H9 (cell line): ENCODE measurements at regions not wholly inside any gene's neighbourhood (a gene's known extent, or its start where the extent isn't known, plus 50 kb on each side); places are given as distances from the start of the nearest gene placed in this dataset.

ENCODE experiments used
- DNase-seq: peaks from one replicate; pipeline ENCODE4 v3.0.0-alpha.2; 2017
- H2AFZ ChIP-seq: one replicate; pipeline ENCODE4 v1.6.1; 2013; ENCODE audit warnings: mild to moderate bottlenecking, low read length, control low read depth, moderate library complexity
- H2AK5ac ChIP-seq: 2 replicates; pipeline ENCODE4 v1.6.1; 2013; ENCODE audit warnings: low read length, control low read depth, mixed read lengths; ENCODE audit not compliant: insufficient read length
- H2BK120ac ChIP-seq: one replicate; pipeline ENCODE4 v1.6.1; 2013; ENCODE audit warnings: low read depth, mild to moderate bottlenecking, low read length, control low read depth, inconsistent platforms; ENCODE audit not compliant: poor library complexity, severe bottlenecking
- H2BK12ac ChIP-seq: 2 replicates; pipeline ENCODE4 v1.6.1; 2013; ENCODE audit warnings: low read length, control low read depth, mixed read lengths, low read depth; ENCODE audit not compliant: insufficient read length
- H2BK15ac ChIP-seq: 2 replicates; pipeline ENCODE4 v1.6.1; 2013; ENCODE audit warnings: low read depth, low read length, control low read depth
- H2BK20ac ChIP-seq: one replicate; pipeline ENCODE4 v1.6.1; 2013; ENCODE audit warnings: low read depth, mild to moderate bottlenecking, low read length, control low read depth, inconsistent platforms; ENCODE audit not compliant: poor library complexity, severe bottlenecking
- H2BK5ac ChIP-seq: 2 replicates; pipeline ENCODE4 v1.6.1; 2013; ENCODE audit warnings: low read length, control low read depth, mixed read lengths; ENCODE audit not compliant: insufficient read length
- H3K14ac ChIP-seq: 2 replicates; pipeline ENCODE4 v1.6.1; 2013; ENCODE audit warnings: low read length, control low read depth; ENCODE audit not compliant: insufficient read depth
- H3K18ac ChIP-seq: 2 replicates; pipeline ENCODE4 v1.6.1; 2013; ENCODE audit warnings: low read depth, mild to moderate bottlenecking, mixed read lengths, low read length, control low read depth; ENCODE audit not compliant: insufficient read length
- H3K23ac ChIP-seq: 2 replicates; pipeline ENCODE4 v1.6.1; 2013; ENCODE audit warnings: low read length, control low read depth, mixed read lengths, low read depth; ENCODE audit not compliant: insufficient read length
- H3K23me2 ChIP-seq: 2 replicates; pipeline ENCODE4 v1.6.1; 2013; ENCODE audit warnings: low read depth, mild to moderate bottlenecking, mixed read lengths, low read length, control low read depth; ENCODE audit not compliant: insufficient read length, poor library complexity, severe bottlenecking
- H3K27ac ChIP-seq: 2 replicates; pipeline ENCODE4 v1.5.1; 2013; ENCODE audit warnings: low read length, control low read depth, mixed read lengths, low read depth; ENCODE audit not compliant: insufficient read length
- H3K27me3 ChIP-seq: 2 replicates; pipeline ENCODE4 v1.6.1; 2013; ENCODE audit warnings: low read length, control low read depth, inconsistent platforms; ENCODE audit not compliant: insufficient read depth
- H3K4ac ChIP-seq: 2 replicates; pipeline ENCODE4 v1.6.1; 2013; ENCODE audit warnings: low read depth, mild to moderate bottlenecking, control low read depth, inconsistent platforms, low read length, moderate library complexity
- H3K4me1 ChIP-seq: 2 replicates; pipeline ENCODE4 v1.6.1; 2013; ENCODE audit warnings: low read length, control low read depth, inconsistent platforms; ENCODE audit not compliant: insufficient read depth
- H3K4me2 ChIP-seq: 2 replicates; pipeline ENCODE4 v1.6.1; 2013; ENCODE audit warnings: low read length, control low read depth, mixed read lengths; ENCODE audit not compliant: insufficient read length, insufficient read depth
- H3K56ac ChIP-seq: 2 replicates; pipeline ENCODE4 v1.6.1; 2013; ENCODE audit warnings: low read depth, mild to moderate bottlenecking, mixed read lengths, low read length, control low read depth; ENCODE audit not compliant: insufficient read length
- H3K79me1 ChIP-seq: 2 replicates; pipeline ENCODE4 v1.6.1; 2013; ENCODE audit warnings: low read depth, mild to moderate bottlenecking, moderate library complexity, low read length, control low read depth, inconsistent platforms; ENCODE audit not compliant: insufficient read depth, poor library complexity, severe bottlenecking
- H3K79me2 ChIP-seq: 2 replicates; pipeline ENCODE4 v1.6.1; 2013; ENCODE audit warnings: low read length, control low read depth, inconsistent platforms; ENCODE audit not compliant: insufficient read depth
- H3K9ac ChIP-seq: 2 replicates; pipeline ENCODE4 v1.6.1; 2013; ENCODE audit warnings: low read length, control low read depth, mixed read lengths; ENCODE audit not compliant: insufficient read length; ENCODE audit errors: extremely low read depth
- H3K9me3 ChIP-seq: one replicate; pipeline ENCODE4 v1.6.1; 2013; ENCODE audit warnings: low read depth, low read length, inconsistent platforms; ENCODE audit not compliant: control insufficient read depth
- H3T11ph ChIP-seq: one replicate; pipeline ENCODE4 v1.6.1; 2013; ENCODE audit warnings: mild to moderate bottlenecking, low read length, control low read depth, inconsistent platforms
- H4K20me1 ChIP-seq: one replicate; pipeline ENCODE4 v1.6.1; 2013; ENCODE audit not compliant: control insufficient read depth, insufficient read length, insufficient read depth
- H4K5ac ChIP-seq: 2 replicates; pipeline ENCODE4 v1.6.1; 2013; ENCODE audit warnings: low read depth, mild to moderate bottlenecking, mixed read lengths, low read length, control low read depth; ENCODE audit not compliant: insufficient read length
- H4K8ac ChIP-seq: replicated peaks from 2 replicates; pipeline ENCODE4 v1.6.1; 2013; ENCODE audit warnings: low read length, control low read depth, mixed read lengths, low read depth; ENCODE audit not compliant: insufficient read length
- H4K91ac ChIP-seq: 2 replicates; pipeline ENCODE4 v1.6.1; 2013; ENCODE audit warnings: low read depth, mild to moderate bottlenecking, moderate library complexity, mixed read lengths, low read length, control low read depth; ENCODE audit not compliant: insufficient read length
- H3K27ac Mint-ChIP-seq, 3 experiments: 2 replicates in 2 of 3; 3 replicates in 1 of 3; pipeline ENCODE4 v1.8.0; 2020 to 2021; ENCODE audit warnings: mixed read lengths in 3 of 3, mild to moderate bottlenecking in 1 of 3, moderate library complexity in 1 of 3
- H3K27me3 Mint-ChIP-seq: 2 replicates; pipeline ENCODE4 v1.8.0; 2021; ENCODE audit warnings: low read depth, mild to moderate bottlenecking, moderate library complexity, mixed read lengths
- H3K36me3 Mint-ChIP-seq, 3 experiments: 2 replicates in 2 of 3; 3 replicates in 1 of 3; pipeline ENCODE4 v1.8.0; 2020 to 2021; ENCODE audit warnings: low read depth in 3 of 3, mixed read lengths in 3 of 3; ENCODE audit not compliant: insufficient read depth in 1 of 3
- H3K4me1 Mint-ChIP-seq, 2 experiments: 2 replicates each; pipeline ENCODE4 v1.8.0; 2020; ENCODE audit warnings: mixed read lengths in 2 of 2
- H3K4me3 Mint-ChIP-seq, 2 experiments: 2 replicates in 1 of 2; 3 replicates in 1 of 2; pipeline ENCODE4 v1.8.0; 2020 to 2021; ENCODE audit warnings: mild to moderate bottlenecking in 2 of 2, mixed read lengths in 2 of 2, moderate library complexity in 1 of 2
- H3K9me3 Mint-ChIP-seq, 2 experiments: 2 replicates in 1 of 2; 3 replicates in 1 of 2; pipeline ENCODE4 v1.8.0; 2020; ENCODE audit warnings: mild to moderate bottlenecking in 2 of 2, mixed read lengths in 2 of 2, moderate library complexity in 1 of 2
- CTCF ChIP-seq: fragments of 200-600 bp; sonication (generic); conservative IDR thresholded peaks from 3 replicates; pipeline ENCODE4 v1.8.0; 2021; ENCODE audit warnings: antibody characterized with exemption, mild to moderate bottlenecking
- WGBS: extraction: QIAGEN DNeasy Blood & Tissue Kit; methylation state at CpG from one replicate; pipeline ENCODE4 v1.1.7; 2013; ENCODE audit warnings: missing lambda C conversion rate, low lambda C conversion rate, mixed read lengths; ENCODE audit not compliant: insufficient read length; ENCODE audit errors: extremely low coverage; 5-methylcytosine and 5-hydroxymethylcytosine counted together

- Histone ChIP-seq H3K9ac (no peak overlapping the region), H2BK15ac (no peak overlapping the region), H2AK5ac (no peak overlapping the region), H3K18ac (no peak overlapping the region), H3K79me1 (no peaks in the 10 kb centered on the region), H3K14ac (no peak overlapping the region), H3T11ph (no peak overlapping the region), H3K27me3 (no peaks in the 10 kb centered on the region), H3K9me3 (no peaks in the 10 kb centered on the region), H3K79me2 (no peaks in the 10 kb centered on the region), H3K4ac (no peak overlapping the region), H3K56ac (no peak overlapping the region), H2AFZ (no peak overlapping the region), H4K91ac (no peak overlapping the region), H2BK12ac (no peak overlapping the region), H3K4me1 (no peaks in the 10 kb centered on the region), H3K23me2 (no peaks in the 10 kb centered on the region), H3K23ac (no peak overlapping the region), H3K4me2 (no peak overlapping the region), H3K27ac (no peak overlapping the region), H4K5ac (no peak overlapping the region), H4K20me1 (no peaks in the 10 kb centered on the region), H2BK20ac (no peak overlapping the region), H2BK5ac (no peak overlapping the region), H2BK120ac (no peak overlapping the region), H4K8ac (no peak overlapping the region)
- peaks cover 16 to 20% of the 10 kb centered on the region in 2 experiments for H3K9me3 Mint-ChIP-seq
- no peak for DNase-seq
- no peak overlapping the region for H3K4me3 Mint-ChIP-seq
- no CpG with 5 or more reads among the region's 4 CpGs for WGBS
- H3K27me3 Mint-ChIP-seq, result peaks cover 9% of the 10 kb centered on the region; the same call in 1 of the 2 replicates
- no peak overlapping the region for H3K27ac Mint-ChIP-seq
- H3K4me1 Mint-ChIP-seq, result peaks cover 3 to 6% of the 10 kb centered on the region in 2 experiments; a peak in 3 of 4 replicates
- peaks cover 0 to 8% (median 5%) of the 10 kb centered on the region in 3 experiments; a peak in 6 of 7 replicates for H3K36me3 Mint-ChIP-seq
- no peak for TF ChIP-seq CTCF
Observed at GRCh38 chrX:109902665-109903064, 100.2 kb upstream of the TMEM164 start.
